T-cell (primary cell): ENCODE measurements at regions not wholly inside any gene's neighbourhood (a gene's known extent, or its start where the extent isn't known, plus 50 kb on each side); places are given as distances from the start of the nearest gene placed in this dataset.

Experiments used
- ATAC-seq, 4 experiments: fragments of 200-7000 bp in 3 of 4; fragments of 150-1000 bp in 1 of 4; cut with Tn5 transposase; replicated peaks in 1 of 4; 1 replicate in 3 of 4; 2 replicates in 1 of 4; pipeline ENCODE4 v1.10.0; 2021; ENCODE audit warnings: moderate library complexity in 3 of 4, mild to moderate bottlenecking in 2 of 4, moderate number of reproducible peaks in 1 of 4
- CTCF ChIA-PET, 2 donors: fragments of 300-600 bp; sonication (Branson Sonifier 250); formaldehyde crosslinking; loops; one replicate each; lab custom pipeline; 2022; ENCODE audit warnings: antibody characterized with exemption in 2 of 2; lab: Charles Lee
- POLR2A ChIA-PET, 2 donors: fragments of 300-600 bp; sonication (Branson Sonifier 250); formaldehyde crosslinking; loops; one replicate each; lab custom pipeline; 2022; ENCODE audit warnings: antibody characterized with exemption in 2 of 2; lab: Charles Lee
- DNase-seq, 35 experiments: peaks; one replicate each; pipeline versions ENCODE4 v3.0.0 to v3.0.0-alpha.2; 2013 to 2023
- H3K27ac ChIP-seq: one replicate; pipeline ENCODE4 v1.5.1; 2013; ENCODE audit warnings: low read length
- H3K27me3 ChIP-seq, 2 experiments: replicated peaks in 1 of 2; 1 replicate in 1 of 2; 2 replicates in 1 of 2; pipeline versions ENCODE4 v1.6.1 to v1.7.0; 2013; ENCODE audit warnings: low read length in 1 of 2, mixed read lengths in 1 of 2; ENCODE audit not compliant: control insufficient read depth in 2 of 2, insufficient read depth in 2 of 2; ENCODE audit errors: extremely low read depth in 1 of 2
- H3K36me3 ChIP-seq, 2 donors: 1 replicate in 1 of 2; 2 replicates in 1 of 2; pipeline versions ENCODE4 v1.6.1 to v1.7.0; 2013; ENCODE audit warnings: low read length in 1 of 2; ENCODE audit not compliant: control insufficient read depth in 2 of 2, insufficient read depth in 1 of 2; ENCODE audit errors: extremely low read depth in 1 of 2
- H3K4me1 ChIP-seq, 2 experiments: 1 replicate in 1 of 2; 2 replicates in 1 of 2; pipeline versions ENCODE4 v1.6.1 to v1.7.0; 2013; ENCODE audit warnings: low read length in 2 of 2, mixed read lengths in 1 of 2; ENCODE audit not compliant: insufficient read depth in 2 of 2, control insufficient read depth in 1 of 2; ENCODE audit errors: extremely low read depth in 1 of 2
- H3K4me3 ChIP-seq, 2 donors: 1 replicate in 1 of 2; 2 replicates in 1 of 2; pipeline versions ENCODE4 v1.5.1 to v1.7.0; 2013; ENCODE audit warnings: mild to moderate bottlenecking in 2 of 2, low read length in 1 of 2, moderate library complexity in 1 of 2; ENCODE audit not compliant: control insufficient read depth in 1 of 2; ENCODE audit errors: extremely low read depth in 1 of 2
- H3K9me3 ChIP-seq: 2 replicates; pipeline ENCODE4 v1.7.0; 2013
- H3K27ac Mint-ChIP-seq, 2 donors: one replicate each; pipeline ENCODE4 v1.8.0; 2020 to 2021; ENCODE audit warnings: mild to moderate bottlenecking in 2 of 2, mixed read lengths in 2 of 2
- H3K27me3 Mint-ChIP-seq, 2 donors: one replicate each; pipeline ENCODE4 v1.8.0; 2021 to 2022; ENCODE audit warnings: mixed read lengths in 2 of 2
- H3K36me3 Mint-ChIP-seq: one replicate; pipeline ENCODE4 v1.8.0; 2021; ENCODE audit warnings: mixed read lengths
- H3K4me1 Mint-ChIP-seq, 3 donors: one replicate each; pipeline ENCODE4 v1.8.0; 2020 to 2022; ENCODE audit warnings: mixed read lengths in 3 of 3, mild to moderate bottlenecking in 1 of 3
- H3K4me3 Mint-ChIP-seq, 3 donors: one replicate each; pipeline ENCODE4 v1.8.0; 2020 to 2022; ENCODE audit warnings: mild to moderate bottlenecking in 3 of 3, mixed read lengths in 3 of 3, moderate library complexity in 3 of 3
- H3K9me3 Mint-ChIP-seq, 3 donors: one replicate each; pipeline ENCODE4 v1.8.0; 2020 to 2022; ENCODE audit warnings: mixed read lengths in 3 of 3
- WGBS: methylation state at CpG from one replicate; pipeline ENCODE4 v1.1.5; 2013; ENCODE audit warnings: missing lambda C conversion rate; ENCODE audit not compliant: insufficient coverage; 5-methylcytosine and 5-hydroxymethylcytosine counted together

GRCh38 chr18:73381016-73381698 is 513.4 kb upstream of the NETO1 start:
- H3K27me3 ChIP-seq, result no peaks in the 10 kb centered on the region
- H3K9me3 ChIP-seq, result no peaks in the 10 kb centered on the region
- H3K27ac ChIP-seq, result no peak overlapping the region
- Mint-ChIP-seq H3K36me3 (no peaks in the 10 kb centered on the region), H3K27ac (no peak overlapping the region), H3K4me3 (no peak overlapping the region), H3K4me1 (no peaks in the 10 kb centered on the region), H3K27me3 (no peaks in the 10 kb centered on the region), H3K9me3 (peaks cover 7 to 13% (median 7%) of the 10 kb centered on the region in 3 donors)
- H3K4me1 ChIP-seq, result no peaks in the 10 kb centered on the region
- no CpG with 5 or more reads among the region's 2 CpGs for WGBS
- ATAC-seq, result no peak
- CTCF ChIA-PET, result no interaction called here
- DNase-seq, result no peak
- H3K4me3 ChIP-seq, result no peak overlapping the region
- POLR2A ChIA-PET, result no interaction called here
- no peaks in the 10 kb centered on the region for H3K36me3 ChIP-seq

- ChIA-PET POLR2A (no interaction called here), CTCF (no interaction called here)
- no peaks in the 10 kb centered on the region for H3K4me1 Mint-ChIP-seq
- H3K9me3 Mint-ChIP-seq, result peaks cover 4 to 9% (median 7%) of the 10 kb centered on the region in 3 donors
- no peaks in the 10 kb centered on the region for H3K9me3 ChIP-seq
- no peaks in the 10 kb centered on the region for H3K36me3 ChIP-seq
- H3K4me3 Mint-ChIP-seq, result no peak overlapping the region
- DNase-seq (no peak), ATAC-seq (no peak)
- H3K4me1 ChIP-seq, result no peaks in the 10 kb centered on the region
- no peaks in the 10 kb centered on the region for H3K36me3 Mint-ChIP-seq
- no peak overlapping the region for H3K4me3 ChIP-seq
- no peak overlapping the region for H3K27ac ChIP-seq
- no peaks in the 10 kb centered on the region for H3K27me3 Mint-ChIP-seq
- H3K27me3 ChIP-seq, result no peaks in the 10 kb centered on the region
- no peak overlapping the region for H3K27ac Mint-ChIP-seq
- 60% methylated on average over 1 of the region's 3 CpGs for WGBS
Measured at GRCh38 chr18:73366713-73367112, 498.9 kb upstream of the NETO1 start.

GRCh38 chr18:73365018-73365417 is 497.2 kb upstream of the NETO1 start:
- Histone ChIP-seq H3K27ac (no peak overlapping the region), H3K9me3 (no peaks in the 10 kb centered on the region), H3K27me3 (no peaks in the 10 kb centered on the region), H3K4me3 (no peak overlapping the region), H3K4me1 (no peaks in the 10 kb centered on the region), H3K36me3 (no peaks in the 10 kb centered on the region)
- no peak overlapping the region for H3K4me3 Mint-ChIP-seq
- WGBS, result 88% methylated on average over 3 of the region's 4 CpGs
- no peaks in the 10 kb centered on the region for H3K27me3 Mint-ChIP-seq
- ATAC-seq, result no peak
- DNase-seq, result no peak
- ChIA-PET POLR2A (interaction anchor here in 1 of 2 donors (0.5 kb wide), 1 partner anchor 914 kb away, joined by 3 read pairs; no protein-coding TSS in a partner anchor), CTCF (no interaction called here)
- H3K9me3 Mint-ChIP-seq, result peaks cover 0 to 6% (median 5%) of the 10 kb centered on the region in 3 donors
- H3K4me1 Mint-ChIP-seq, result no peaks in the 10 kb centered on the region
- no peak overlapping the region for H3K27ac Mint-ChIP-seq
- no peaks in the 10 kb centered on the region for H3K36me3 Mint-ChIP-seq

GRCh38 chr18:73355121-73355520 is 487.3 kb upstream of the NETO1 start:
- Mint-ChIP-seq H3K27ac (no peak overlapping the region), H3K4me3 (no peak overlapping the region), H3K9me3 (peaks cover 0 to 11% (median 4%) of the 10 kb centered on the region in 3 donors), H3K36me3 (no peaks in the 10 kb centered on the region), H3K27me3 (no peaks in the 10 kb centered on the region), H3K4me1 (no peaks in the 10 kb centered on the region)
- Histone ChIP-seq H3K27me3 (no peaks in the 10 kb centered on the region), H3K4me1 (no peaks in the 10 kb centered on the region), H3K27ac (no peak overlapping the region), H3K9me3 (no peaks in the 10 kb centered on the region), H3K4me3 (no peak overlapping the region), H3K36me3 (no peaks in the 10 kb centered on the region)
- no peak for DNase-seq
- ChIA-PET POLR2A (no interaction called here), CTCF (no interaction called here)
- no peak for ATAC-seq
- WGBS, result no CpG with 5 or more reads among the region's 1 CpG

- H3K36me3 Mint-ChIP-seq, result no peaks in the 10 kb centered on the region
- 22% methylated on average over 1 of the region's 1 CpG for WGBS
- H3K27ac Mint-ChIP-seq, result no peak overlapping the region
- H3K27me3 Mint-ChIP-seq, result no peaks in the 10 kb centered on the region
- CTCF ChIA-PET, result no interaction called here
- peaks cover 4 to 8% (median 4%) of the 10 kb centered on the region in 3 donors for H3K9me3 Mint-ChIP-seq
- Histone ChIP-seq H3K27me3 (no peaks in the 10 kb centered on the region), H3K36me3 (no peaks in the 10 kb centered on the region), H3K4me1 (no peaks in the 10 kb centered on the region), H3K27ac (no peak overlapping the region), H3K9me3 (no peaks in the 10 kb centered on the region), H3K4me3 (no peak overlapping the region)
- H3K4me3 Mint-ChIP-seq, result no peak overlapping the region
- no peaks in the 10 kb centered on the region for H3K4me1 Mint-ChIP-seq
- DNase-seq (no peak), ATAC-seq (no peak)
- POLR2A ChIA-PET, result no interaction called here
Measured at GRCh38 chr18:73352546-73352945, 484.8 kb upstream of the NETO1 start.

GRCh38 chr18:73340135-73340977 is 472.6 kb upstream of the NETO1 start:
- Histone ChIP-seq H3K4me1 (no peaks in the 10 kb centered on the region), H3K27ac (no peak overlapping the region), H3K36me3 (no peaks in the 10 kb centered on the region), H3K27me3 (no peaks in the 10 kb centered on the region), H3K4me3 (no peak overlapping the region), H3K9me3 (no peaks in the 10 kb centered on the region)
- ATAC-seq (no peak), DNase-seq (no peak)
- Mint-ChIP-seq H3K9me3 (peaks cover 0 to 12% (median 4%) of the 10 kb centered on the region in 3 donors), H3K4me3 (no peak overlapping the region), H3K4me1 (no peaks in the 10 kb centered on the region), H3K36me3 (no peaks in the 10 kb centered on the region), H3K27me3 (no peaks in the 10 kb centered on the region), H3K27ac (no peak overlapping the region)
- POLR2A ChIA-PET, result no interaction called here
- 83% methylated on average over 3 of the region's 8 CpGs for whole genome bisulfite sequencing
- CTCF ChIA-PET, result no interaction called here
